Nephron (organoid): ENCODE measurements at regions not wholly inside any gene's neighbourhood (a gene's known extent, or its start where the extent isn't known, plus 50 kb on each side); places are given as distances from the start of the nearest gene placed in this dataset.

Experiments
- H3K27ac Mint-ChIP-seq, 3 experiments: 2 replicates each; pipeline ENCODE4 v1.8.0; 2020; ENCODE audit warnings: mixed read lengths in 3 of 3, mild to moderate bottlenecking in 2 of 3, moderate library complexity in 1 of 3
- H3K27me3 Mint-ChIP-seq: 2 replicates; pipeline ENCODE4 v1.8.0; 2021; ENCODE audit warnings: low read depth, mild to moderate bottlenecking, moderate library complexity, mixed read lengths
- H3K36me3 Mint-ChIP-seq: 2 replicates; pipeline ENCODE4 v1.8.0; 2020; ENCODE audit warnings: low read depth, mixed read lengths
- H3K4me1 Mint-ChIP-seq: 2 replicates; pipeline ENCODE4 v1.8.0; 2020; ENCODE audit warnings: mixed read lengths
- H3K4me3 Mint-ChIP-seq, 3 experiments: 2 replicates each; pipeline ENCODE4 v1.8.0; 2020; ENCODE audit warnings: mild to moderate bottlenecking in 3 of 3, mixed read lengths in 3 of 3, moderate library complexity in 2 of 3
- H3K9me3 Mint-ChIP-seq: 2 replicates; pipeline ENCODE4 v1.8.0; 2020; ENCODE audit warnings: mixed read lengths
- CTCF ChIP-seq, 3 experiments: fragments of 200-600 bp; sonication (generic); IDR thresholded peaks; one replicate each; pipeline ENCODE4 v1.5.0; 2021; ENCODE audit warnings: antibody characterized with exemption in 3 of 3; ENCODE audit not compliant: unreplicated experiment in 3 of 3

- TF ChIP-seq CTCF (IDR thresholded peaks at IDR 0.05; ENCODE audit: unreplicated experiment in 3 of 3) = no peak
- peak overlapping the region; percentile 26 to 71 (median 51) for H3K27ac Mint-ChIP-seq
- H3K36me3 Mint-ChIP-seq = peaks cover 16% of the 10 kb centered on the region
- peaks cover 60% of the 10 kb centered on the region for H3K4me1 Mint-ChIP-seq
- H3K27me3 Mint-ChIP-seq = no peaks in the 10 kb centered on the region
- no peaks in the 10 kb centered on the region for H3K9me3 Mint-ChIP-seq
- no peak overlapping the region for H3K4me3 Mint-ChIP-seq
Measured at GRCh38 chr3:124297062-124297980, 305.4 kb upstream of the ROPN1 start.

- Mint-ChIP-seq H3K9me3 (no peaks in the 10 kb centered on the region), H3K36me3 (peaks cover 21% of the 10 kb centered on the region), H3K4me3 (no peak overlapping the region), H3K27me3 (no peaks in the 10 kb centered on the region), H3K27ac (peak overlapping the region; percentile 29 to 71 (median 41)), H3K4me1 (peaks cover 53% of the 10 kb centered on the region)
- TF ChIP-seq CTCF (IDR thresholded peaks at IDR 0.05; ENCODE audit: unreplicated experiment in 3 of 3) = no peak
Measured at GRCh38 chr3:124298301-124298700, 306.4 kb upstream of the ROPN1 start.

- Mint-ChIP-seq H3K4me3 (no peak overlapping the region), H3K27ac (peak overlapping the region; percentile 29 to 71 (median 41)), H3K27me3 (no peaks in the 10 kb centered on the region), H3K4me1 (peaks cover 48% of the 10 kb centered on the region), H3K36me3 (peaks cover 26% of the 10 kb centered on the region), H3K9me3 (no peaks in the 10 kb centered on the region)
- no peak for TF ChIP-seq CTCF (IDR thresholded peaks at IDR 0.05; ENCODE audit: unreplicated experiment in 3 of 3)
Measured at GRCh38 chr3:124298951-124299350, 307.0 kb upstream of the ROPN1 start.

GRCh38 chr3:124299831-124300230 is 307.9 kb upstream of the ROPN1 start:
- H3K27ac Mint-ChIP-seq = peak overlapping the region in 1 of 3 experiments; percentile 71
- H3K27me3 Mint-ChIP-seq = no peaks in the 10 kb centered on the region
- H3K9me3 Mint-ChIP-seq = no peaks in the 10 kb centered on the region
- TF ChIP-seq CTCF (IDR thresholded peaks at IDR 0.05; ENCODE audit: unreplicated experiment in 3 of 3) = no peak
- peaks cover 35% of the 10 kb centered on the region for H3K36me3 Mint-ChIP-seq
- peaks cover 47% of the 10 kb centered on the region for H3K4me1 Mint-ChIP-seq
- H3K4me3 Mint-ChIP-seq = no peak overlapping the region

- peaks cover 6% of the 10 kb centered on the region for H3K9me3 Mint-ChIP-seq
- H3K27me3 Mint-ChIP-seq = no peaks in the 10 kb centered on the region
- H3K36me3 Mint-ChIP-seq = peaks cover 40% of the 10 kb centered on the region
- peaks cover 47% of the 10 kb centered on the region for H3K4me1 Mint-ChIP-seq
- TF ChIP-seq CTCF (IDR thresholded peaks at IDR 0.05; ENCODE audit: unreplicated experiment in 3 of 3) = no peak
- H3K4me3 Mint-ChIP-seq = no peak overlapping the region
- H3K27ac Mint-ChIP-seq = peak overlapping the region in 2 of 3 experiments; percentile 52 to 62
Measured at GRCh38 chr3:124300416-124300815, 308.5 kb upstream of the ROPN1 start.
